Mucosa of stomach (tissue), 1 donor: ENCODE measurements at regions not wholly inside any gene's neighbourhood (a gene's known extent, or its start where the extent isn't known, plus 50 kb on each side); places are given as distances from the start of the nearest gene placed in this dataset.

ENCODE experiments used
- H3K27me3 ChIP-seq: one replicate; pipeline ENCODE4 v1.7.0; 2013; ENCODE audit warnings: mild to moderate bottlenecking, low read length; ENCODE audit not compliant: control insufficient read depth, insufficient read depth
- H3K36me3 ChIP-seq: one replicate; pipeline ENCODE4 v1.7.0; 2013; ENCODE audit warnings: low read length; ENCODE audit not compliant: control insufficient read depth, insufficient read depth
- H3K4me1 ChIP-seq: one replicate; pipeline ENCODE4 v1.7.0; 2013; ENCODE audit warnings: mild to moderate bottlenecking, low read length; ENCODE audit not compliant: control insufficient read depth, insufficient read depth
- H3K4me3 ChIP-seq: one replicate; pipeline ENCODE4 v1.7.0; 2013; ENCODE audit warnings: low read length
- H3K9ac ChIP-seq: one replicate; pipeline ENCODE4 v1.7.0; 2013; ENCODE audit warnings: mild to moderate bottlenecking, low read length, moderate library complexity
- H3K9me3 ChIP-seq: one replicate; pipeline ENCODE4 v1.7.0; 2013; ENCODE audit warnings: mild to moderate bottlenecking, low read length, moderate library complexity; ENCODE audit not compliant: control insufficient read depth
- donor health status: Pancreatic carcinoma.

DNA sequence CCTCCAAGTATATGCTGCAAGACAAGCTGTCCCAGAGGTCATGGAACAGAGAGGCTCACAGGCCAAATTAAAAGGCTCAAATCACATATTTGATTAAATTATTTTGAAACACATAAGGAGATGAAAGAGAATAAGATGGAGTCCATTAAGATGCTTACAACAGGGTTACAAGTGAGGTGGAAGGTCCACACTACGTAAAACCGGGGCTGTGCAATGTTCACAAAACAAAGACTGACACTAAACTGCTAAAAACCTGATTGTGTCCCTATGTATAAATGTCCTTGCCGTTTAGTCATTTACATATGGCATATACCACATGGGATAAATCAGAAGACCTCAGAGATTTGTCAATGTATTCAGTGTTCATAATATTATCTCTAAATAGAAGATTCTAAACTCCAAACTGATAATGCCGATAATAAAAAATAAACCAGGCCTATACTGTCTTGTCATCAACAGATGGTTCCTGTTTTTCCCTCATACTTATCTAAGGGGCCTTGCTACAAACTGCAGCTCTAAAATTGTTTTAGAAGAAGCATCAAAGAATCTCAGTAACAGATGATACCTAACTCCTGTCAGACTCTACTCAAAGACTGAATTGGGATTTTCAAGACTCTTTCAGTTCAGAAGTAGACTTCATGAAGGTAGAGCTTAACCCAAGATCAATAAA is 51.8 kb upstream of the RIPOR2 start:
- H3K4me3 ChIP-seq, result no peak overlapping the region
- no peaks in the 10 kb centered on the region for H3K9me3 ChIP-seq
- no peak overlapping the region for H3K9ac ChIP-seq
- H3K4me1 ChIP-seq, result peaks cover 6% of the 10 kb centered on the region
- no peaks in the 10 kb centered on the region for H3K27me3 ChIP-seq
- no peaks in the 10 kb centered on the region for H3K36me3 ChIP-seq

DNA sequence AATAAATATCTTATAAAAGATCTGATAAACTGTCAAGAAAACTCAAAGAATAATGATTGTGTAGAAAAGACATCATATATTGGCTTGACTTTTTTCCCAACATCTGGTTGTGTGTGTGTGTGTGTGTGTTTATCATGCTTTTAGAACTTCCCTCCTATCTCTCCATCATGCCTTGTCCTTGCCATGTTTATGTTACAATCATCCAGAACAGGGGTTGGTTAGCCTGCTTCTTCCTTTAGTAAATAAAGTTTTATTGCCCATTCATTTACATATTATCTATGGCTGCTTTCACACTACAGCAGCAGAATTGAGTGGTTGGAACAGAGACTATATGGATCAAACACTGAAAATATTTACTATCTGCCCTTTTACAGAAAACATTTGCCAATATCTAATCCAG is 52.8 kb upstream of the RIPOR2 start:
- Histone ChIP-seq H3K4me1 (peaks cover 3% of the 10 kb centered on the region), H3K27me3 (no peaks in the 10 kb centered on the region), H3K9me3 (no peaks in the 10 kb centered on the region), H3K36me3 (no peaks in the 10 kb centered on the region), H3K9ac (no peak overlapping the region), H3K4me3 (no peak overlapping the region)

DNA sequence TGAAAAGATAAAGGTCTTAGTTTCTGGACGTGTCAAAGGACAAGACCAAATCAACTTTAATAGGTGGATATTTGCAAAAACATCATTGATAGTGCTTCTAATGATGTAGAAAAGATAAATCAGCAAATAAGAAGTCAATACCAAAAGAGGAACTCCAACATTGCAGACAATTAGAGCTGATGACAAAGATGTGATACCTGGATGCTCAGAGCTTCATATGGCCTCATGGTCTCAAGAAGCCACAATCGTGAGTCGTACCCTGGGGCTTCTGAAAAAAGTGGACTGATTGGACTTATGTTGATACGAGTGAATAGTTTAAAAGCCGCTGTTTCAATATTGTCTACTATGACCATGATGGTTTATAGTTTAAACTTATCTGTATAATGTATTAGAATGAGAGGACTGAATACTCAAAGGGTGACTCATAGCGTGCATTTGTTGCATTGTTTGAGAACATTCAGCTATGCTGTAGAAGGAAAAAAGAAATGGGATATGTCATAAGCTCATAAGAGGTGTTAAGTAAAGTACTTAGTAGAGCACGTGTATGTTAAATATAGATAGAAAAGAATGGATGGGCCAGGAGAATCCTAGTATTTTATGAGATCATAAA is 54.6 kb upstream of the RIPOR2 start:
- Histone ChIP-seq H3K4me3 (no peak overlapping the region), H3K9ac (no peak overlapping the region), H3K36me3 (no peaks in the 10 kb centered on the region), H3K4me1 (peaks cover 3% of the 10 kb centered on the region), H3K9me3 (no peaks in the 10 kb centered on the region), H3K27me3 (no peaks in the 10 kb centered on the region)

DNA sequence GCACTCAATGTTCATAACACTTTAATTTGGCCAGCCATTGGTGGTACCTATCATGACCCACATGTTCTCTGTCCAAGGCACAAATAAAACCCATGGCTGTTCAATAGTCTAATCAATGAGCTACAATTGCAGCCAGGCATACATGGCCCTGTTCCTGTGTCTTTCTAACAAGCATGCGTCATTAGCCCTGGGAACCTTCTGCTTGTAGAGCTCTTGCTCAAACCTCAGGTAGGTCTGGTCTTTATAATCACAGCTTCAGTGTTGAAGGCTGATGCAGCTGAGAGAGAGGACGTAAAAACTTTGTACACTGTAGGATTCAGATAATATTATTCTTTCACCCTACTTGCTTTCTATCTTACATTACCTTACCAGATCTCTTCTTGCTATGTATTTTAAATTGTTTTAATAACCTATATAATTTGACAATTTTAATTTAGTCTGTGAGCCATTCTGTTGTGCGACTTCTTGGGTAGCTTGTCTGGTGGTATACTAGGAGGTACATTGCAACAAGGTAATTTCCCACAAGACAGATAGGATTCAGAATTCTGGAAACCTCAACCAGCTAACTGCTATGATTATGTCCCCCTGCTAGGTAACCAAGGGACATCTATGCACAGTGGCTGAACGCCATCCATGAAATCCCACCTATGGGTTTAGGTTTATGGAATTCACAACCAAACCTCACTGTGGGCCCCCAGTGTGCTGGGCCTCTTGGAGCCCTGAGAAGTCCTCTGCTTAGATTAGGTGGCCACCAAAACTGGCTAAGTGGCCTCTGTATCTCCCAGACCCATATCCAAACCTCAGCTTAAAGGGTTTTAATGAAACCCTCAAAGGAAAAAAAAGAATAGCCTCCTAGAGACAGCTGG is 55.4 kb upstream of the RIPOR2 start:
- H3K36me3 ChIP-seq, result no peaks in the 10 kb centered on the region
- H3K4me3 ChIP-seq, result no peak overlapping the region
- H3K9me3 ChIP-seq, result no peaks in the 10 kb centered on the region
- peaks cover 3% of the 10 kb centered on the region for H3K4me1 ChIP-seq
- H3K9ac ChIP-seq, result no peak overlapping the region
- no peaks in the 10 kb centered on the region for H3K27me3 ChIP-seq

DNA sequence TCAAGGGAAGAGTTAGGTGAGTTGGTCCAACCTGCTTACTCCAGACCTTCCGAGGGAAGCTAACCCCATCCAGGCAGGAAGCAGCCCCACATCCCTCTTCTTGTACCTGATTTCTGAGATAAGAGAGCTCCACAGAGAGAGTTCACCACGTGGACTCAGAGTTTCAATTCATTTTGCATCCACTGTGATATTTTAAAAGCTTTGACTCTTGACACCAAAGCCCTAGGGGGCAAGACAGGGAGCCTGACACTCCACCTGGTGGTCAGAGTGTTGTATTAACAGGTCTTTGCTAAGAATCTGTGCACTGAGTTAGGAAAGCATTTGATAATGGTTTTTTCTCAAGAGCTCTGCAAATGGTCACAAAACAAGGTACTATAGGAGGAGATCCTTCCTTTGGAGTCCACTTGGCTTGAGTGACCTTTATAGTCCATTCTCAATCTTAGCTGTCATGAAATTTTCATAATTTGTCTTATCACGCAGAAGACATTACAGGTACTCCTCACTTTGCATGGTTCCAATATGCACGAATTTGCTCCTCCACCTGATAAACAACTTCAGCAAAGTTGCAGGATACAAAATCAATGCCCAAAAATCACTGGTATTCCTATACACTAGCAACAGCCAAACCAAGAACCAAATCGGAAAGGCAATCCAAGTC is 56.2 kb upstream of the RIPOR2 start:
- no peaks in the 10 kb centered on the region for H3K9me3 ChIP-seq
- peaks cover 3% of the 10 kb centered on the region for H3K4me1 ChIP-seq
- no peak overlapping the region for H3K9ac ChIP-seq
- no peak overlapping the region for H3K4me3 ChIP-seq
- H3K27me3 ChIP-seq, result no peaks in the 10 kb centered on the region
- no peaks in the 10 kb centered on the region for H3K36me3 ChIP-seq

DNA sequence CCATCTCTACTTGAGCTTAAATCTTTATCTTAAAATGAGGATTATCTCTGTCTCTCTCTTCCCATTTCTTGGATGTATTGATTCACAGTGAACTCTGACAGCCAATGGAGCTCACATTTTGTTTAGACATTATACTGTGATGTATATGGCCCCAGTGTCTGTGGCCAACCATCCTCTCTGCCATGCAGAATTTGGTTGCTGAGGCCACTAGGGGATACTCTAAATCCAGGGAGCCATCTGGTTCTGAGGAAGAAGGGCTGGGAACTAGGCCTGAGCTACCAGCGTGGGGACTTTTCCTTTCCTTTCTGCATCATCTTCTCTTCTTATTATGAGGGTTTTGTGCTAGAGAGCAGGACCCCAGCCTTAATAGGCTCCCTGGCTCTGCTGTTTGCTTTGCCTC is 59.1 kb upstream of the RIPOR2 start:
- Histone ChIP-seq H3K36me3 (no peaks in the 10 kb centered on the region), H3K9me3 (no peaks in the 10 kb centered on the region), H3K4me3 (no peak overlapping the region), H3K27me3 (no peaks in the 10 kb centered on the region), H3K9ac (no peak overlapping the region), H3K4me1 (no peaks in the 10 kb centered on the region)

DNA sequence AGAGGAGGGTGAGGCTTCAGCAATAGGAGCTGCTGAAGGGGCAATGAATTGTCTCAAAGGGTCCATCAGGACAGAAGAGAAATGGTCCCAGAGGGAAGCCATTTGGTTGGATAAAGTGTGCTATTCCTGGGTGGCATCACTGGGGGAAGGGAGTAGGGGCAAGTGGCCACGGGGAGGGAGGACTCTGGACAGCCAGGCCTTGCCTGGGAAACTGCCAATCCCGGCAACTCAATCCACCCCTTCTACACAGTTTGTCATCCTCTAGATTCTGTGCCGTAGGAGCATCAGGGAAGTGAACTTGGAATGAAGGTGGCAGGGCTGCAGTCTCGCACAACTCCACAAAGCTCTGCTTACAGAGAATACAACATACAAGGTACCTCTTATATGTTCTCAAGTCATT is 59.5 kb upstream of the RIPOR2 start:
- Histone ChIP-seq H3K36me3 (no peaks in the 10 kb centered on the region), H3K9me3 (no peaks in the 10 kb centered on the region), H3K27me3 (no peaks in the 10 kb centered on the region), H3K4me1 (no peaks in the 10 kb centered on the region), H3K4me3 (no peak overlapping the region), H3K9ac (no peak overlapping the region)

DNA sequence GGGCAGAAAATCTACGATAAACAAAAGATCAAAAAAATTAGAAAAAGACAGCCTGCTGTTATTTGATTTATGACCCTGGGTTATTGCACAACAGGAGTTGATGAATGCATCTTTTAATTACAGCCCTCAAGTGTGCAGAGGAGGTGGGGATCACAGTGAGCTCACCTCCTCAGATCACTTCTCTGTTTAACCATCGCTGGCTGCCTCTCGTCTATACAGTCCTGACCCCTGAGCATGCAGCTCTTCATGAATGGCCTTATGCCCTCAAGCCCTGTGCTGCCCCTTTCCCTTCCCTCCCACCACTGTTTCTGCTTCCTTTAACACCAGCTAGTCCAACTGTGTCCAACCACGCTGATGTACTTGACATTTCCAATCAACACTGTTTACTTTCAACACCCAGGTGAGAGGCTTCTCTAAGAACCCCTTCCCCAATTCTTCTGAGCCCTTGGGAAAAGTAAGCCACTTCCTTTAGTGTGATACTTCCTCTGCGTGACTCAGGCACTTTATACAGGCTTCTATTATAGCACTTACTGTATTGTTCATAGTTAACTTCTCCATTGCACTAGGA is 60.6 kb upstream of the RIPOR2 start:
- Histone ChIP-seq H3K9me3 (no peaks in the 10 kb centered on the region), H3K36me3 (no peaks in the 10 kb centered on the region), H3K4me3 (no peak overlapping the region), H3K9ac (no peak overlapping the region), H3K27me3 (no peaks in the 10 kb centered on the region), H3K4me1 (no peaks in the 10 kb centered on the region)

DNA sequence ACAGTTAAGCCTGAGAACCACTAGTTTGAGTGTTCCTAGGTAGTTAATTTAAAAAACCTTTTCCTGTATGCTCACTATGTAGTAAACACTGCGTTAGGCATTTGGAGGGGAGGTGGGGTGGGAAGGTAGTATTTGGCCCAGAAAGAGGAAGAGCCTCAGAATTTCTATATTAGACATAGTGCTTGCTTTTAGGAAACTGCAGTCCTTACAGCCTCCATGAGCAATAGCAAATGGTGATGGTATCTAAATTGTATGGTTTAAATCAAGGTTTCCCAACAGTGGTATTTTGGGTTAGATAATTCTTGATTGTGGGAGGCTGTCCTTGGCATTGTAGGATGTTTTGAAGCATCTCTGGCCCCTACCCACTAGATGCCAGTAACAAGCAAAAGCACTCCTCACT is 61.5 kb upstream of the RIPOR2 start:
- Histone ChIP-seq H3K4me3 (no peak overlapping the region), H3K4me1 (no peaks in the 10 kb centered on the region), H3K36me3 (no peaks in the 10 kb centered on the region), H3K9ac (no peak overlapping the region), H3K27me3 (no peaks in the 10 kb centered on the region), H3K9me3 (no peaks in the 10 kb centered on the region)

DNA sequence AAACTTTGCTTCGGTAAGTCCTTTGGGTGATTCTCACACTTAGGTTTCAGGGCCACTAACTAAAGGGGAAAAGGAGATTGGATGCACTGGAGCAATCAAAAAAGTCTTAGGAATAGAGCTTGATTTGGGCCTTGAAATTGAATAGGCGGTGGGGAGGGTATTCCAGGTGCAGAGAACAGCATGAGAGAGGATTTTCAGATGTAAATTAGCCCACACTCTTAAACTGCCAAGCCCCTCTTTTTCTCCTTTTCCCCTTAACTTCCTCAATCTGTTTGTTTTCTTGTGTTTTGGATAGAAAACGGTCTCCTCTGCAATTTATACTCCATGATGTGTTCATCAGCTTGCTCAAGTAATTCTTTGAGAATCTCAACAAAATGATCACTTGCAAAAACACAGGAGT is 62.1 kb upstream of the RIPOR2 start:
- H3K9me3 ChIP-seq, result no peaks in the 10 kb centered on the region
- no peak overlapping the region for H3K9ac ChIP-seq
- no peaks in the 10 kb centered on the region for H3K4me1 ChIP-seq
- H3K36me3 ChIP-seq, result no peaks in the 10 kb centered on the region
- H3K27me3 ChIP-seq, result no peaks in the 10 kb centered on the region
- no peak overlapping the region for H3K4me3 ChIP-seq

DNA sequence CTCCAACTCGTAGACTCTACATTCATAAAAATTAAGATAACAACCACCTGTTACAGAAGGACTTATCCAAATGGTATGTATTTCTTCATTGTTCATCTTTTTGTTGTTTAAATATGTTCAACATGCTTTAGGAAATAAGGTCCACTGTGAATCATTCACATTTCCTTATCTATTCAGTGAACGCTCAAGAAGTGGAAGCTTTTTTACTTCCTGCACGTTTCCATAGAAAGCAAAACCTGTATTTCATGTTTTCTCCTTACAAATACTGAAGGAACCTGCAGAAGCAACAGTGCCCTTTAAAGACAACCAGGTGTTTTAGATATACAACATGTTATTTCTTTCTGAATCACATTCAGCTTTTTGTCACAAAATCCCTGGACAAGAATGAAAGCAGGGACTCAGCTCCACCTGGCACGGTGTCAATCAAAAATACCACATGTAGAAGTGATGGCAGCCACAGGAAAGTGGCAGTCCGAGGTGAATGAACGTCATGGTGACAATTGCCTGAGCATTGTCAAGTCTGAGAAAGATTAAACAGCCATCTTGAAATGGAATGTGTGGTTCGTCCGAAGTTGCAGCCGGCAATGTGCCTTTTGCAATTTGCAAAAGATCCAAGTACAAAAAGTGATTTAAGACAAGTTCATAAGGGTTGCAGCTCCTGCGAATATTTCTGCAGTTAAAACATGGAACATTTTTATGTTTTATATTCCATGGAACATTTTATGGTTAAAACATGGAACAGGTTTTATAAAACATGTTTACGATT is 66.7 kb upstream of the RIPOR2 start:
- Histone ChIP-seq H3K9ac (no peak overlapping the region), H3K4me3 (no peak overlapping the region), H3K27me3 (no peaks in the 10 kb centered on the region), H3K4me1 (peaks cover 15% of the 10 kb centered on the region), H3K36me3 (no peaks in the 10 kb centered on the region), H3K9me3 (no peaks in the 10 kb centered on the region)
